ENCODE measurements at regions not wholly inside any gene's neighbourhood (a gene's known extent, or its start where the extent isn't known, plus 50 kb on each side); places are given as distances from the start of the nearest gene placed in this dataset.

GRCh38 chr11:71112454-71112853 is 139.9 kb downstream of the SHANK2 start:
- TF ChIP-seq, protein P1, sequence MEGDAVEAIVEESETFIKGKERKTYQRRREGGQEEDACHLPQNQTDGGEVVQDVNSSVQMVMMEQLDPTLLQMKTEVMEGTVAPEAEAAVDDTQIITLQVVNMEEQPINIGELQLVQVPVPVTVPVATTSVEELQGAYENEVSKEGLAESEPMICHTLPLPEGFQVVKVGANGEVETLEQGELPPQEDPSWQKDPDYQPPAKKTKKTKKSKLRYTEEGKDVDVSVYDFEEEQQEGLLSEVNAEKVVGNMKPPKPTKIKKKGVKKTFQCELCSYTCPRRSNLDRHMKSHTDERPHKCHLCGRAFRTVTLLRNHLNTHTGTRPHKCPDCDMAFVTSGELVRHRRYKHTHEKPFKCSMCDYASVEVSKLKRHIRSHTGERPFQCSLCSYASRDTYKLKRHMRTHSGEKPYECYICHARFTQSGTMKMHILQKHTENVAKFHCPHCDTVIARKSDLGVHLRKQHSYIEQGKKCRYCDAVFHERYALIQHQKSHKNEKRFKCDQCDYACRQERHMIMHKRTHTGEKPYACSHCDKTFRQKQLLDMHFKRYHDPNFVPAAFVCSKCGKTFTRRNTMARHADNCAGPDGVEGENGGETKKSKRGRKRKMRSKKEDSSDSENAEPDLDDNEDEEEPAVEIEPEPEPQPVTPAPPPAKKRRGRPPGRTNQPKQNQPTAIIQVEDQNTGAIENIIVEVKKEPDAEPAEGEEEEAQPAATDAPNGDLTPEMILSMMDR (IDR thresholded peaks at IDR 0.05; ENCODE audit: extremely low read depth, insufficient read depth, missing control alignments), result no peak
- no peak for DNase-seq (ENCODE audit: low spot score)
- in situ Hi-C loops (cut with MboI; ENCODE audit: low pct_unique_long_range_greater_than_20kb, low sequenced_read_pairs, unreplicated experiment), result no loop called here

DNA sequence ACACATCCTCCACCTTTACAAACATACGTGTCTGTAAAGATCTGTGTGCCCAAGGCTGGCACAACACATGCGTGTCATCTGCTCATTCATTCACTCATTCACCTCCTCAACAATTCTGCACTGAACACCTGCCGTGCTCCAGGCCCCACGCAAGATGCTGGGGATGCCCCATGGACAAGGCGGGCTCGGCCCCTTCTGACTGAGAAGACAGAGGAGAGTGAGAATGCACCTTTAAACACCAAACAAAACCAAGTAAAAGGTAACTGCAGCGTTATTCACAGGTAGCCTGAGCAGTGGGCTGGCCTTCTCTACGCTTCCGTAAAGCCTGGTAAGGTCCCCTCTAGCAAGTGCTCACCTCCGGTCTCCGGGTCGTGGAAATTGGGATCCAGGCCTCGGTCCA is 142.8 kb downstream of the SHANK2 start:
- in situ Hi-C loops (cut with MboI; ENCODE audit: low pct_unique_long_range_greater_than_20kb, low sequenced_read_pairs, unreplicated experiment), result no loop called here
- TF ChIP-seq, protein P1 (IDR thresholded peaks at IDR 0.05; ENCODE audit: extremely low read depth, insufficient read depth, missing control alignments), result no peak
- DNase-seq (ENCODE audit: low spot score), result no peak

DNA sequence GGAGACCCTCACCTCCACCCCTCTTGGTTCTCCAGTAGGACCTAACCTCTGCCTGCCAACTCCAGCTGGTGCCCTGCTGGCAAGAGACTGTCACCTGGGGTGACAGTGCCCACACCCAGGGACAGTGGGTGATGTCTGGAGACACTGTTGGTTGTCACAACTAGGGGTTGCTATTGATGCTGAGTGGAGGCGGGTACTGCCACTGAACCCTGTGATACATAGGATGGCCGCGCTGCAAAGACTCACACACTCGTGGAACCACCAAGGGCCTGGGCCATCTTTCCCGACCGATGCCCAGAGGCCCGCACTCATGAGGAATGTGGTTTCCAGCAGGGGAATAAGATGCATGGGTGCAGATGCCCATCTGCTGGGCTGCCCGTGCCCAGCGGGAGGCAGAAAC is 143.2 kb downstream of the SHANK2 start:
- TF ChIP-seq, protein P1 (IDR thresholded peaks at IDR 0.05; ENCODE audit: extremely low read depth, insufficient read depth, missing control alignments), result no peak
- in situ Hi-C loops (cut with MboI; ENCODE audit: low pct_unique_long_range_greater_than_20kb, low sequenced_read_pairs, unreplicated experiment), result no loop called here
- DNase-seq (ENCODE audit: low spot score), result no peak

GRCh38 chr11:71108013-71108865 is 144.1 kb downstream of the SHANK2 start:
- TF ChIP-seq, protein P1 (IDR thresholded peaks at IDR 0.05; ENCODE audit: extremely low read depth, insufficient read depth, missing control alignments), result no peak
- in situ Hi-C loops (cut with MboI; ENCODE audit: low pct_unique_long_range_greater_than_20kb, low sequenced_read_pairs, unreplicated experiment), result no loop called here
- DNase-seq (ENCODE audit: low spot score), result no peak

- in situ Hi-C loops (cut with MboI; ENCODE audit: low pct_unique_long_range_greater_than_20kb, low sequenced_read_pairs, unreplicated experiment), result no loop called here
- no peak for DNase-seq (ENCODE audit: low spot score)
- TF ChIP-seq, protein P1 (IDR thresholded peaks at IDR 0.05; ENCODE audit: extremely low read depth, insufficient read depth, missing control alignments), result no peak
These were observed 145.7 kb downstream of the SHANK2 start for GRCh38 chr11:71106671-71107070.

GRCh38 chr11:71103266-71103665 is 149.1 kb downstream of the SHANK2 start:
- DNase-seq (ENCODE audit: low spot score), result no peak
- TF ChIP-seq, protein P1 (IDR thresholded peaks at IDR 0.05; ENCODE audit: extremely low read depth, insufficient read depth, missing control alignments), result no peak
- in situ Hi-C loops (cut with MboI; ENCODE audit: low pct_unique_long_range_greater_than_20kb, low sequenced_read_pairs, unreplicated experiment), result no loop called here
